Fibroblast of the aortic adventitia (primary cell): ENCODE measurements at regions not wholly inside any gene's neighbourhood (a gene's known extent, or its start where the extent isn't known, plus 50 kb on each side); places are given as distances from the start of the nearest gene placed in this dataset. TPM values are rescaled to one million over a fixed set of nuclear protein-coding genes. Genes with fewer than 3 reads are reported as not detected.

Source experiments
- DNase-seq: peaks from one replicate; pipeline ENCODE4 v3.0.0-alpha.2; 2010; ENCODE audit warnings: low read depth
- H3K4me3 ChIP-seq: 2 replicates; pipeline ENCODE4 v1.5.1; 2011; ENCODE audit warnings: low read depth, mild to moderate bottlenecking, control low read depth, low read length, moderate library complexity
- CTCF ChIP-seq: IDR thresholded peaks from 2 replicates; pipeline ENCODE4 v1.5.1; 2011; ENCODE audit warnings: mild to moderate bottlenecking, low read length, control low read depth, inconsistent platforms; ENCODE audit not compliant: insufficient read depth
- small RNA-seq: library from RNA; depleted of rRNA; stranded (forward); fragments of <200 nt; gene quantifications from one replicate; pipeline ENCODE3, GENCODE V24; 2012

GRCh38 chr2:9781252-9781651 is 62.0 kb upstream of the TAF1B start:
- TF ChIP-seq CTCF: no peak
- no peak for DNase-seq

GRCh38 chr2:9782197-9782719 is 61.0 kb upstream of the TAF1B start:
- no peak overlapping the region for H3K4me3 ChIP-seq
- no peak for TF ChIP-seq CTCF
- DNase-seq: peak; percentile 21

More at GRCh38 chr2:9781252-9781651, 62.0 kb upstream of the TAF1B start:
- no peak overlapping the region for H3K4me3 ChIP-seq

- H3K4me3 ChIP-seq: no peak overlapping the region
- no peak for DNase-seq
These were observed 53.9 kb upstream of the TAF1B start for GRCh38 chr2:9789371-9789770.

GRCh38 chr2:9790702-9791225 is 52.5 kb upstream of the TAF1B start:
- no peak overlapping the region for H3K4me3 ChIP-seq
- DNase-seq: no peak
- no peak for TF ChIP-seq CTCF

More at GRCh38 chr2:9789371-9789770, 53.9 kb upstream of the TAF1B start:
- no peak for TF ChIP-seq CTCF

GRCh38 chr2:9791711-9792110 is 51.6 kb upstream of the TAF1B start:
- H3K4me3 ChIP-seq: no peak overlapping the region
- no peak for DNase-seq
- TF ChIP-seq CTCF: no peak

GRCh38 chr2:9793156-9793917 is 49.9 kb upstream of the TAF1B start:
- no peak overlapping the region for H3K4me3 ChIP-seq
- TF ChIP-seq CTCF: no peak
- DNase-seq: no peak

Small RNA genes in the stretch of these regions (small RNA-seq; reads per million reads assigned to genes)
- gene AC082651.2 (not detected), gene RNU4-73P (not detected)
